Kidney tubule cell (primary cell): ENCODE measurements at regions not wholly inside any gene's neighbourhood (a gene's known extent, or its start where the extent isn't known, plus 50 kb on each side); places are given as distances from the start of the nearest gene placed in this dataset.

ENCODE experiments used
- DNase-seq: peaks from one replicate; pipeline ENCODE4 v3.0.0-alpha.2; 2018; ENCODE audit warnings: low spot score

DNA sequence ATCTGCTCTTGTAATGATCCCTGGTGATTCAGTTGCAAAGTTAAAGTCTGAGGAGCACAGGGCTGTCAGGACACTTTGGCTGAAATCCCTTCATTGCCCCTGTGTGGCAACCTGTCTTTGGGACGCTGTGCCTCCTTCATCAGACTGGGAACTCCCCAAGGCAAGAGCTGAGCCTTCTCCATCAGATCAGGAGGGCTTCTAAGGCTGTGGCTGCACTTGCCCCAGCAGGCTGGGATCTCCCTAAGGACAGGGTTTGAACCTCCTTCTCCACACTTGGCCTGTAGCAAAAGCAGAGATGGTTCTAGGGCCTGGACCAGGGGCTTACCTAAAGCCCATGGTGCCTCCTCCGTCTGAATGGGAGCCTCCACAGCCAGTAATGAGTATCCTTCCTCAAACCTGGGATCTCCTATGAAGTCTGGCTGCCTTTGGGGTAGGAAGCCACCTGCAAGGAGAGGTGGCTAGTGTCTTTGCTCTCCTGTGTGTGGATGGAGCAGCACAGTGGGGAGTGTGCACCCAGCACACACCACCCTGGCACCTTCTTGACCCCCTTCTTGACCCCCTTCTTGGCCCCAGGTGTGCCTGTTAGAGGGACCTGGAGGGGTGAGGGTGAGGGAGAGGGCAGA is 79.0 kb upstream of the NKD1 start:
- no peak for DNase-seq

GRCh38 chr16:50468749-50469078 is 79.5 kb upstream of the NKD1 start:
- no peak for DNase-seq

DNA sequence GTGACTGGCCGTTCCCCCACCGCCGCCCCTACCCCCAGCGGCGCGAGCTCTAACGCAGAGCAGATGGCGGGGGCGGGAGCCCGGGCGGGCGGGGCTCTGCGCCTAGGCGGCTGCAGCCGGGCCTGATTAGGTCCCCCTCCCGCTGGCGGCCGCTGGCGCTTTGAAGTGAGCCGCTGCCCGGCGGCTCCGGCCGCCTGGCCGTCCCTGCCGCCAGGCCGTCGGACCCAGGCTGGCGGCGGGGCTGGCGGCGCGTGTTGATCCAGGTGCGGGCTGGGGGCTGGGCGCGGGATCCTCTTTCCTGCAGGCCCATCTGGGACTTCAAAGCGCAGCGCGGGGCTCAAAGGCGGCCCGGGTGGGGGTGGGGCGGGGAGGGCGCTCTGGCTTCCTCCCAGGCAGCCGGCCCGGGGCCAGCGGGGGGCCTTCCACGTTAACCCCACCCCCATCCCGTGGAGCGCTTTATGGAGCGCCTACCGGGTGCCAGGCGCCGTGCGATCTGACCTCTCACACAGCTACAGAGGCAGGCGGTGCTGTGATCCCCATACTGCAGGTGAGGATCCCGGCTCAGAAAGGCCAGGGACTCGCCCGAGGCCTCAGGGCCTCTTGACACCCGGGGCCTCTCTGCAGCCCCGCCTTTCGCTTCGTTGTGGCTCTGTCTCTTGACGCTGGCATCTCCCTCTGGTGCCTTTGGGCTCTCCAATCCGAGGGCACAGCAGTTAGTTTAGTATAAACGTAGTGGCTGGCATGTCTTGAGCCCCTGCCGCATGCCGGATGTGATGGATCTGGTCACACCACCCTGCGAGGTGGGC is 80.0 kb upstream of the NKD1 start:
- DNase-seq = no peak

DNA sequence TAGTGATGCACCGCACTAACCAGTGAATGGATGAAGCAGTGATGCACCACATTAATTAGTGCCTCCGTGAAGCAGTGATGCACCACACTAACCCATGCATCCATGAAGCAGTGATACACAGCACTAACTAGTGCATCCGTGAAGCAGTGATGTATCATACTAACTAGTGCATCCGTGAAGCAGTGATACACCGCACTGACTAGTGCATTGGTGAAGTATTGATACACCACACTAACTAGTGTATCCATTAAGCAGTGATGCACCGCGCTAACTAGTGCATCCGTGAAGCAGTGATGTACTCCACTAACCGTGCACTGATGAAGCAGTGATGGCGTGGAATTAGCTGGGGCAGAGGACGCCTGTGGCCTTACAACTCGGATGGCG is 80.6 kb upstream of the NKD1 start:
- DNase-seq = no peak

DNA sequence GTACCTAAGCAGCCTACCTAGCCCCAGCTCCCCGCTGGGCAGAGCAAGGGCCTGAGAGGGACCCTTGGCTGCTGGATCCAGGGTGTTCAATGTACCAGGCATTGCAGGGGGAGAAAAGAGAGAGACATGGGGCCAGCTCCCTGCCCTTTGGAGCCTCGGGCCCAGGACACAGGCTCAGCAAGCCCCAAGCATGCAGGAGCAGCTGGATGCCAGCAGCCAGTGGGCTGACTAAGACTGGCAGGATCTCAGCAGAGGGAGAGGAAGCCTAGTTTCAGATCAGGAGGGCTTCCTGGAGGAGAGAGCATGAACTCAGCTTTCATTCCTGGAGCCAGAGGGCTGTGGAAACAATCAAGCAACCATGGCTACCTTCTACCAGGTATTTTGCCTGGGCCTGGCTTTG is 82.0 kb upstream of the NKD1 start:
- DNase-seq = no peak

GRCh38 chr16:50464325-50465290 is 83.6 kb upstream of the NKD1 start:
- DNase-seq = no peak

DNA sequence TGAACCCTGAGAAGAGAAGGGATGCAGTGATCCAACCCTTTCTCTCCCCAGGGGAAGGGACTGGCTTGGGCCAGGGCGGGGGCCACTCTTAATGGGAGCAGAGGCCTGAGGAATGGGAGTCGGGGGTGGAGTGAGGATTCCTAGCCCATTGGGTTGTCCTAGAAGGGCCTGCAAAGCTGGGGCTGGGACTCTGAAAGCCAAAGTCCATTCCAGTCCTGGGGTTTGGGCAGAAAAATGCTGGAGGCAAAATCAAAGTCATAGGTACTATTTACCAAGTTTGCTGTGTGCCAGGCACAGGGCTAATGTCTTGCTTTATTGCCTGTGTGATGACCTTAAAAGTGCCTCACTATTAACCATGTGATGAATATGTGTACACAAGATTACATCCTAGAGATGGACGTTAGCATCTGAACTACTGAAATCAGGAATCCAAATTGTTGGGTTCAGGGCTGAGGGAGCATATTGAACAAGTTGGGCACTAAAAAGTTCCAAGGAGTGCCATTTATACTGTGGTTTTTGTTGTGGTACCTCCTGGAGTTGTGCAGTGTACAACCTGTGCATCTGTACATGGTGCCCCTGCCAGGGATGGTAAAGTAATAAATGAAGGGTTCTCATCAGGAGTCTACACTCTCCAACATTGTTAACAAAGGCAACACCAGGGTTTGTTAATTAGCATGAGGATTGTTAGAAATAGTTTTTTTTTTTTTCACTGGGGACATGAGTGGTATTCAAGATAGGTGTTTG is 84.4 kb upstream of the NKD1 start:
- no peak for DNase-seq

DNA sequence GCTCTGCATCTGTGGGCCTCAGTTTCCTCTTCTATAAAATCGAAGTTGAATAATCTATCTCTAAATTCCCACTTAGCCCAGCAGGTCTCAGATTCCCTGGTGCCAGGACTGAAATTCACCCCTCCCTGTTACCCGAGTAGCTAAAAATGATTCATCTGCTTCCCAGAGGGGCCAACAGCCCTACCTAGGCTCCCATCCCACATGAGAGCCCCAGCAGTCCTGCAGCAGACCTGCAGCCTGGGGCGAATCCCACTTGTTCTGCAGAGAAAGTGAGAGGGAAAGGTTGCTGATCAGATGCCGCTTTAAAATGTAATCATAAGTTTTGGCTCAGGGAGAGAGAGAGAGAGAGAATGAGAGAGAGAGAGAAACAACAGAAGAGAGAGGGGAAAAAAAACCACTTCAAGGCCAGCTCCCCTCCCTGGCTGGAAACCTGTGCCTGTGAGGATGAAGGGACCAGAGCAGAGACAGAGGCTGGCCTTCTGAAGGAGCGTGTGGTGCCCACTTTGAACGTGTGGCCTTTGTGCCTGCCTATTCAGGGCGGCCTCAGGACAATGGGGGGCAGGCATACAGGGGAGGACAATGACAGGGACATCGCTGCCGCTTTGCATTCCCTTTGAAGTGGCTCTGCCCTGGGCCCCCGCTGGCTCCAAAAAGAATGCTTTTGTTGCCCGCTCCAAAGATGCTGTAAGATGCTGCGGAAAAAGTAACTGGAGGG is 85.2 kb upstream of the NKD1 start:
- DNase-seq = no peak

- DNase-seq = no peak
These were observed 86.8 kb upstream of the NKD1 start for GRCh38 chr16:50461400-50461760.

GRCh38 chr16:50460538-50461399 is 87.4 kb upstream of the NKD1 start:
- DNase-seq = no peak

DNA sequence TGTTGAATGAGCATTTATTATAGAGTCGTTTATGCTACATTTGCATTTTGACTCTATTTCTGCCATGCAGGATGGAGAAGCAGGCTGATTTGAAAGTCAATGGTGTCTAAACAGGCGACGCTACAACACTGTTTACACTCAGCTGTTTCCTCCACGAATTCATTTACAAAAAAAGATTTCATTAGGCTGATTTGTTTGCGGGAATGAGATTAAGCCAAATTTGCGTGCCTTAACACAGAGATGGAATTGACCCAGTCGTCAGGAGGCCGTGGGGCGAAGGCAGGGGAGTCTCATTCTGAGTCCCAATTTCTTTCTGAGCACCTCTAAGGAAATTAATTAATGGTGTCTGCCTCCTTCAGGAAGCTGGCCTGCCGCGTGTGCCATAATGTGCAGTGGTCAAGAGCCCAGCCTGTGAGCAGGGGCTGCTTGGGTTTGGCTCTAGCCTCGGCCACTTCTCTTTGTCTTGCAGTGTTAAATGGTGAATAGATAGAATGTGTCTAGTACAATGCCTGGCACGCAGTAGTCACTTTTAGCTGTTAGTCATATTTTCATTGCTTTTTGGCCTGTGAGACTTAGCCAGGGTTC is 88.6 kb upstream of the NKD1 start:
- no peak for DNase-seq

DNA sequence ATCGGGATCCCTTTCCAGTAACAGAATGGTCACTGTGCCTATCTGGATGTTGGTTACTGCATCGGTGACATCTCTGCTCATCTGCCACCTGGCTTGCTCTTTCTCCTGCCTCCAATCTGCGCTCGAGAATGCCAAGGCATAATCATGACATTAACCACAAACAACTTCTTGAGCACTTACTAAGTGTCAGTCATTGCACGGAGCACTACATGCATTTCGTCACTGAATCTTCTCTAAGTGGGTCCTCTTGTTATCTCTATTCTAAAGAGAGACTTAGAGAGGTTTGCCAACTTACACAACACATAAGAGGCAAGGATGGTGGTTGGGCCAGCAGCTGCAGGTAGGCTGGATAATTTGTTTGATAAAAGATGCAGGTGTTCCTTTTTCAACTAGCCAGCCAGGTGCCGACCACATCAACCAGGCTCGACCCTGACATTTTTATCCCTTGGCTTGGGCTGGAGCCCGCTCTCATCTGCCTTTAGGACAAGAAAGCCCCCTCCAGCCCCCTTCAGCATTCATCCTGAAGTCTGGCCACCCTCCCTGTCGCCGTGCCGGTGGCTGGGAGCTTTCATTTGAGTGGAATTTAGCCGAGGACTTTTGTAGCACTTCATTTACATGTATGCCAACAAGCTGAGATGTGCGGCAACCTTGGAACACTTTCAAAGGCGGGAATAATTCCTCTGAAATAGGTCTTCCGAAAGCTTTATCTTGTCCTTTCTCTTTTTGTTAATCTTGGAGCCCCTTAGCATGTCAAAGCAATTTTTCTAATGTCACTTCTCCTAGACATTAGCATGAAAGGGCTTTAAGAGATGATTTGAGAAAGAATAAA is 89.3 kb upstream of the NKD1 start:
- no peak for DNase-seq

- no peak for DNase-seq
These were observed 89.2 kb upstream of the BRD7 start for GRCh38 chr16:50457979-50458491.

- no peak for DNase-seq
These were observed 88.6 kb upstream of the BRD7 start for GRCh38 chr16:50457423-50457822.

DNA sequence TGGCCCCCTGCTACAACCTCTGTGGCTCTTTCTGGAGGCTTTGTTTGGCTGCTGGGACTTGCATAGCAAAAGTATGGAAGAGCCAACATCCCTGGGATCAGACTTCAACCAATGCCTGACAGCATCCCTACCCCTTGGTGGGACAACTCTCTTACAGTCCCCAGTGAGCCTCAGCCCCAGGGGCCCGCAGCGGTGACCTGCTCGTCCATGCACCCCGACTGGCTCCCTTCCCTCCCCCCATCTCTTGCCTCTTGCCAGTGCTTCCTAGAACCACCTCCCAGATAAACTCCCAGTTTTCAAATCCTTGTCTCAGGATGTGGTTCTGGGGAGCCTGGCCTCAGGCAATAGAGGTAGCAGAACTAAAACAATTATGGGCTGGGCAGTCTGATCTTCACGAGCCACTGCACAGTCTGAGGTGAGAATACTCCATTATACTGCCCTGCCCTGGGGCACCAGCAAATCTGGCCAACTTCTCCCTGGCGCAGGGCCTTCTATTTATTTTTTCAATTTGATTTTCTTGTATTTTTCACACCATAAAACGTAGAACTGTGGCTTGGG is 86.6 kb upstream of the BRD7 start:
- no peak for DNase-seq

GRCh38 chr16:50453446-50453845 is 84.7 kb upstream of the BRD7 start:
- DNase-seq = no peak

GRCh38 chr16:50451951-50452508 is 83.2 kb upstream of the BRD7 start:
- no peak for DNase-seq

GRCh38 chr16:50450957-50451356 is 82.2 kb upstream of the BRD7 start:
- DNase-seq = no peak
